T-cell (primary cell): ENCODE measurements at regions not wholly inside any gene's neighbourhood (a gene's known extent, or its start where the extent isn't known, plus 50 kb on each side); places are given as distances from the start of the nearest gene placed in this dataset.

Experiments used
- ATAC-seq, 4 experiments: fragments of 200-7000 bp in 3 of 4; fragments of 150-1000 bp in 1 of 4; cut with Tn5 transposase; replicated peaks in 1 of 4; 1 replicate in 3 of 4; 2 replicates in 1 of 4; pipeline ENCODE4 v1.10.0; 2021; ENCODE audit warnings: moderate library complexity in 3 of 4, mild to moderate bottlenecking in 2 of 4, moderate number of reproducible peaks in 1 of 4
- CTCF ChIA-PET, 2 donors: fragments of 300-600 bp; sonication (Branson Sonifier 250); formaldehyde crosslinking; loops; one replicate each; lab custom pipeline; 2022; ENCODE audit warnings: antibody characterized with exemption in 2 of 2; lab: Charles Lee
- POLR2A ChIA-PET, 2 donors: fragments of 300-600 bp; sonication (Branson Sonifier 250); formaldehyde crosslinking; loops; one replicate each; lab custom pipeline; 2022; ENCODE audit warnings: antibody characterized with exemption in 2 of 2; lab: Charles Lee
- DNase-seq, 35 experiments: peaks; one replicate each; pipeline versions ENCODE4 v3.0.0 to v3.0.0-alpha.2; 2013 to 2023
- H3K27ac ChIP-seq: one replicate; pipeline ENCODE4 v1.5.1; 2013; ENCODE audit warnings: low read length
- H3K27me3 ChIP-seq, 2 experiments: replicated peaks in 1 of 2; 1 replicate in 1 of 2; 2 replicates in 1 of 2; pipeline versions ENCODE4 v1.6.1 to v1.7.0; 2013; ENCODE audit warnings: low read length in 1 of 2, mixed read lengths in 1 of 2; ENCODE audit not compliant: control insufficient read depth in 2 of 2, insufficient read depth in 2 of 2; ENCODE audit errors: extremely low read depth in 1 of 2
- H3K36me3 ChIP-seq, 2 donors: 1 replicate in 1 of 2; 2 replicates in 1 of 2; pipeline versions ENCODE4 v1.6.1 to v1.7.0; 2013; ENCODE audit warnings: low read length in 1 of 2; ENCODE audit not compliant: control insufficient read depth in 2 of 2, insufficient read depth in 1 of 2; ENCODE audit errors: extremely low read depth in 1 of 2
- H3K4me1 ChIP-seq, 2 experiments: 1 replicate in 1 of 2; 2 replicates in 1 of 2; pipeline versions ENCODE4 v1.6.1 to v1.7.0; 2013; ENCODE audit warnings: low read length in 2 of 2, mixed read lengths in 1 of 2; ENCODE audit not compliant: insufficient read depth in 2 of 2, control insufficient read depth in 1 of 2; ENCODE audit errors: extremely low read depth in 1 of 2
- H3K4me3 ChIP-seq, 2 donors: 1 replicate in 1 of 2; 2 replicates in 1 of 2; pipeline versions ENCODE4 v1.5.1 to v1.7.0; 2013; ENCODE audit warnings: mild to moderate bottlenecking in 2 of 2, low read length in 1 of 2, moderate library complexity in 1 of 2; ENCODE audit not compliant: control insufficient read depth in 1 of 2; ENCODE audit errors: extremely low read depth in 1 of 2
- H3K9me3 ChIP-seq: 2 replicates; pipeline ENCODE4 v1.7.0; 2013
- H3K27ac Mint-ChIP-seq, 2 donors: one replicate each; pipeline ENCODE4 v1.8.0; 2020 to 2021; ENCODE audit warnings: mild to moderate bottlenecking in 2 of 2, mixed read lengths in 2 of 2
- H3K27me3 Mint-ChIP-seq, 2 donors: one replicate each; pipeline ENCODE4 v1.8.0; 2021 to 2022; ENCODE audit warnings: mixed read lengths in 2 of 2
- H3K36me3 Mint-ChIP-seq: one replicate; pipeline ENCODE4 v1.8.0; 2021; ENCODE audit warnings: mixed read lengths
- H3K4me1 Mint-ChIP-seq, 3 donors: one replicate each; pipeline ENCODE4 v1.8.0; 2020 to 2022; ENCODE audit warnings: mixed read lengths in 3 of 3, mild to moderate bottlenecking in 1 of 3
- H3K4me3 Mint-ChIP-seq, 3 donors: one replicate each; pipeline ENCODE4 v1.8.0; 2020 to 2022; ENCODE audit warnings: mild to moderate bottlenecking in 3 of 3, mixed read lengths in 3 of 3, moderate library complexity in 3 of 3
- H3K9me3 Mint-ChIP-seq, 3 donors: one replicate each; pipeline ENCODE4 v1.8.0; 2020 to 2022; ENCODE audit warnings: mixed read lengths in 3 of 3
- WGBS: methylation state at CpG from one replicate; pipeline ENCODE4 v1.1.5; 2013; ENCODE audit warnings: missing lambda C conversion rate; ENCODE audit not compliant: insufficient coverage; 5-methylcytosine and 5-hydroxymethylcytosine counted together

- no peak for DNase-seq
- ChIA-PET CTCF (interaction anchor here in 1 of 2 donors (0.6 kb wide), 1 partner anchor 710 kb away, joined by 3 read pairs; no protein-coding TSS in a partner anchor), POLR2A (no interaction called here)
- peaks cover 0 to 4% of the 10 kb centered on the region in 2 experiments for H3K27me3 ChIP-seq
- no peaks in the 10 kb centered on the region for H3K9me3 Mint-ChIP-seq
- H3K27me3 Mint-ChIP-seq = no peaks in the 10 kb centered on the region
- H3K4me3 Mint-ChIP-seq = no peak overlapping the region
- H3K36me3 Mint-ChIP-seq = no peaks in the 10 kb centered on the region
- H3K36me3 ChIP-seq = no peaks in the 10 kb centered on the region
- no peak overlapping the region for H3K27ac ChIP-seq
- H3K4me1 Mint-ChIP-seq = peaks cover 16 to 36% (median 27%) of the 10 kb centered on the region in 3 donors
- H3K9me3 ChIP-seq = no peaks in the 10 kb centered on the region
- peaks cover 3 to 34% of the 10 kb centered on the region in 2 experiments for H3K4me1 ChIP-seq
- no peak overlapping the region for H3K4me3 ChIP-seq
- no peak overlapping the region for H3K27ac Mint-ChIP-seq
- 100% methylated on average over 1 of the region's 1 CpG for WGBS
- no peak for ATAC-seq
Observed at GRCh38 chr3:10555263-10555662, 49.9 kb upstream of the ATP2B2 start.

- no peaks in the 10 kb centered on the region for H3K36me3 Mint-ChIP-seq
- peaks cover 0 to 4% of the 10 kb centered on the region in 2 experiments for H3K27me3 ChIP-seq
- peaks cover 0 to 8% of the 10 kb centered on the region in 2 donors for H3K27me3 Mint-ChIP-seq
- peaks cover 3 to 28% of the 10 kb centered on the region in 2 experiments for H3K4me1 ChIP-seq
- H3K9me3 Mint-ChIP-seq = no peaks in the 10 kb centered on the region
- H3K4me3 ChIP-seq = no peak overlapping the region
- H3K27ac ChIP-seq = no peak overlapping the region
- WGBS = 74% methylated on average over 4 of the region's 7 CpGs
- peaks cover 12 to 28% (median 23%) of the 10 kb centered on the region in 3 donors for H3K4me1 Mint-ChIP-seq
- H3K4me3 Mint-ChIP-seq = no peak overlapping the region
- DNase-seq (no peak), ATAC-seq (no peak)
- CTCF ChIA-PET = no interaction called here
- no peaks in the 10 kb centered on the region for H3K36me3 ChIP-seq
- no peak overlapping the region for H3K27ac Mint-ChIP-seq
- POLR2A ChIA-PET = no interaction called here
- H3K9me3 ChIP-seq = no peaks in the 10 kb centered on the region
Observed at GRCh38 chr3:10556312-10556711, 50.9 kb upstream of the ATP2B2 start.

GRCh38 chr3:10557250-10557649 is 51.9 kb upstream of the ATP2B2 start:
- no peaks in the 10 kb centered on the region for H3K36me3 ChIP-seq
- H3K27me3 ChIP-seq = peaks cover 0 to 7% of the 10 kb centered on the region in 2 experiments
- ChIA-PET POLR2A (no interaction called here), CTCF (no interaction called here)
- H3K4me3 ChIP-seq = no peak overlapping the region
- no peaks in the 10 kb centered on the region for H3K9me3 Mint-ChIP-seq
- no peaks in the 10 kb centered on the region for H3K36me3 Mint-ChIP-seq
- H3K4me1 Mint-ChIP-seq = peaks cover 6 to 19% (median 13%) of the 10 kb centered on the region in 3 donors
- H3K9me3 ChIP-seq = no peaks in the 10 kb centered on the region
- peaks cover 7 to 16% of the 10 kb centered on the region in 2 donors for H3K27me3 Mint-ChIP-seq
- peaks cover 0 to 20% of the 10 kb centered on the region in 2 experiments for H3K4me1 ChIP-seq
- no peak overlapping the region for H3K27ac Mint-ChIP-seq
- DNase-seq (peak in 1 of 35 experiments; percentile 3), ATAC-seq (no peak)
- no peak overlapping the region for H3K27ac ChIP-seq
- no peak overlapping the region for H3K4me3 Mint-ChIP-seq
- 88% methylated on average over 6 of the region's 7 CpGs for WGBS

GRCh38 chr3:10557781-10558373 is 52.5 kb upstream of the ATP2B2 start:
- Histone ChIP-seq H3K4me3 (no peak overlapping the region), H3K27ac (no peak overlapping the region), H3K4me1 (peaks cover 0 to 14% of the 10 kb centered on the region in 2 experiments), H3K36me3 (no peaks in the 10 kb centered on the region), H3K9me3 (no peaks in the 10 kb centered on the region), H3K27me3 (peaks cover 0 to 9% of the 10 kb centered on the region in 2 experiments)
- Mint-ChIP-seq H3K36me3 (no peaks in the 10 kb centered on the region), H3K27me3 (peaks cover 8 to 16% of the 10 kb centered on the region in 2 donors), H3K27ac (no peak overlapping the region), H3K4me3 (no peak overlapping the region), H3K4me1 (peaks cover 0 to 12% (median 7%) of the 10 kb centered on the region in 3 donors), H3K9me3 (no peaks in the 10 kb centered on the region)
- WGBS = 35% methylated on average over 4 of the region's 5 CpGs
- peak in 2 of 4 experiments; percentile 33 to 74 for ATAC-seq
- ChIA-PET CTCF (interaction anchor here in 1 of 2 donors (0.6 kb wide), 1 partner anchor 146 kb away, joined by 3 read pairs; no protein-coding TSS in a partner anchor), POLR2A (no interaction called here)
- peak in 1 of 35 experiments; percentile 12 for DNase-seq

GRCh38 chr3:10558736-10559135 is 53.4 kb upstream of the ATP2B2 start:
- Mint-ChIP-seq H3K4me3 (no peak overlapping the region), H3K36me3 (no peaks in the 10 kb centered on the region), H3K4me1 (peaks cover 0 to 7% (median 6%) of the 10 kb centered on the region in 3 donors), H3K27ac (no peak overlapping the region), H3K27me3 (peaks cover 8 to 16% of the 10 kb centered on the region in 2 donors), H3K9me3 (no peaks in the 10 kb centered on the region)
- Histone ChIP-seq H3K27ac (no peak overlapping the region), H3K4me3 (no peak overlapping the region), H3K36me3 (no peaks in the 10 kb centered on the region), H3K27me3 (peaks cover 0 to 12% of the 10 kb centered on the region in 2 experiments), H3K9me3 (no peaks in the 10 kb centered on the region), H3K4me1 (peaks cover 0 to 10% of the 10 kb centered on the region in 2 experiments)
- 80% methylated on average over 1 of the region's 4 CpGs for WGBS
- ATAC-seq (no peak), DNase-seq (no peak)
- ChIA-PET POLR2A (no interaction called here), CTCF (interaction anchor here in 1 of 2 donors (0.6 kb wide), 1 partner anchor 146 kb away, joined by 3 read pairs; no protein-coding TSS in a partner anchor)

- no peaks in the 10 kb centered on the region for H3K36me3 Mint-ChIP-seq
- POLR2A ChIA-PET = no interaction called here
- H3K27me3 ChIP-seq = peaks cover 0 to 13% of the 10 kb centered on the region in 2 experiments
- CTCF ChIA-PET = no interaction called here
- ATAC-seq (no peak), DNase-seq (peak in 1 of 35 experiments; percentile 7)
- peaks cover 0 to 10% of the 10 kb centered on the region in 2 experiments for H3K4me1 ChIP-seq
- H3K4me3 Mint-ChIP-seq = no peak overlapping the region
- H3K36me3 ChIP-seq = no peaks in the 10 kb centered on the region
- 82% methylated on average over 14 of the region's 14 CpGs for WGBS
- no peak overlapping the region for H3K27ac ChIP-seq
- H3K9me3 Mint-ChIP-seq = peaks cover 0 to 3% (median 0%) of the 10 kb centered on the region in 3 donors
- peaks cover 0 to 7% (median 6%) of the 10 kb centered on the region in 3 donors for H3K4me1 Mint-ChIP-seq
- no peaks in the 10 kb centered on the region for H3K9me3 ChIP-seq
- H3K4me3 ChIP-seq = no peak overlapping the region
- H3K27ac Mint-ChIP-seq = no peak overlapping the region
- peaks cover 8 to 16% of the 10 kb centered on the region in 2 donors for H3K27me3 Mint-ChIP-seq
Observed at GRCh38 chr3:10560060-10560861, 54.9 kb upstream of the ATP2B2 start.
